GM10248 (cell line): ENCODE measurements at regions not wholly inside any gene's neighbourhood (a gene's known extent, or its start where the extent isn't known, plus 50 kb on each side); places are given as distances from the start of the nearest gene placed in this dataset.

ENCODE experiments used
- CTCF ChIA-PET: fragments of 300-600 bp; sonication (Branson Sonifier 250); formaldehyde crosslinking; extraction: SDS; loops from one replicate; lab custom pipeline; 2021; ENCODE audit warnings: antibody characterized with exemption; lab: Yijun Ruan, JAX
- POLR2A ChIA-PET: fragments of 350-650 bp; sonication (Branson Sonifier 250); formaldehyde crosslinking; extraction: SDS; loops from one replicate; lab custom pipeline; 2020; ENCODE audit warnings: antibody characterized with exemption; lab: Yijun Ruan, JAX
- DNase-seq: peaks from one replicate; pipeline ENCODE4 v3.0.0; 2012; ENCODE audit errors: extremely low spot score
- TF ChIP-seq, protein P1 (sequence below): IDR thresholded peaks from 2 replicates; pipeline ENCODE4 v1.5.1; 2012; ENCODE audit warnings: mild to moderate bottlenecking, low read depth; ENCODE audit errors: extremely low read depth, missing control alignments, control extremely low read depth

DNA sequence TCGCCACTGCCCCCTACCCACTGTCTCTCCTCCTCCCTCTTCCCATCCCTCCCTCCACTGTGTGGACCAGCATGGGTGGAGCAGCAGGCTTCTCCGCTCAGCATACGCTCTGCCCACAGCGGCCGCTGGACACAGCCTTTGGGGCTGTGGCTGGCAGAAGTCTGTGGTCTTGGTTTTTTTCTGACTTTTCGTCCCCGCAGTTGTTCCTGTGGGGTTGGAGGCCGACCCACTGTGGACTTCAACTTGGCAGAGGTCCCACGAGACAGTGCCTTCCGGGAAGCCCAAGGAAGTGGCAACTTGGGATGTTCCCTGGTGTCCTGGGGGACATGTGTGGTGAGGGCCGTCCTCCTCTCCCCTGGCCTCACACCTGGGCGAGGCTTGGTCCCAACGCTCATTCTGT lies 162.5 kb upstream of the C1orf174 start:
- DNase-seq, result no peak
- CTCF ChIA-PET, result no interaction called here
- TF ChIP-seq, protein P1, sequence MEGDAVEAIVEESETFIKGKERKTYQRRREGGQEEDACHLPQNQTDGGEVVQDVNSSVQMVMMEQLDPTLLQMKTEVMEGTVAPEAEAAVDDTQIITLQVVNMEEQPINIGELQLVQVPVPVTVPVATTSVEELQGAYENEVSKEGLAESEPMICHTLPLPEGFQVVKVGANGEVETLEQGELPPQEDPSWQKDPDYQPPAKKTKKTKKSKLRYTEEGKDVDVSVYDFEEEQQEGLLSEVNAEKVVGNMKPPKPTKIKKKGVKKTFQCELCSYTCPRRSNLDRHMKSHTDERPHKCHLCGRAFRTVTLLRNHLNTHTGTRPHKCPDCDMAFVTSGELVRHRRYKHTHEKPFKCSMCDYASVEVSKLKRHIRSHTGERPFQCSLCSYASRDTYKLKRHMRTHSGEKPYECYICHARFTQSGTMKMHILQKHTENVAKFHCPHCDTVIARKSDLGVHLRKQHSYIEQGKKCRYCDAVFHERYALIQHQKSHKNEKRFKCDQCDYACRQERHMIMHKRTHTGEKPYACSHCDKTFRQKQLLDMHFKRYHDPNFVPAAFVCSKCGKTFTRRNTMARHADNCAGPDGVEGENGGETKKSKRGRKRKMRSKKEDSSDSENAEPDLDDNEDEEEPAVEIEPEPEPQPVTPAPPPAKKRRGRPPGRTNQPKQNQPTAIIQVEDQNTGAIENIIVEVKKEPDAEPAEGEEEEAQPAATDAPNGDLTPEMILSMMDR, result no peak
- POLR2A ChIA-PET, result interaction anchor here (0.6 kb wide), 1 partner anchor 1225 kb away, joined by 4 read pairs; no protein-coding TSS in a partner anchor

- ChIA-PET CTCF (no interaction called here), POLR2A (interaction anchor here (0.6 kb wide), 1 partner anchor 1225 kb away, joined by 4 read pairs; no protein-coding TSS in a partner anchor)
- TF ChIP-seq, protein P1, result no peak
- no peak for DNase-seq
These were observed 162.9 kb upstream of the C1orf174 start for GRCh38 chr1:4062992-4063391.

DNA sequence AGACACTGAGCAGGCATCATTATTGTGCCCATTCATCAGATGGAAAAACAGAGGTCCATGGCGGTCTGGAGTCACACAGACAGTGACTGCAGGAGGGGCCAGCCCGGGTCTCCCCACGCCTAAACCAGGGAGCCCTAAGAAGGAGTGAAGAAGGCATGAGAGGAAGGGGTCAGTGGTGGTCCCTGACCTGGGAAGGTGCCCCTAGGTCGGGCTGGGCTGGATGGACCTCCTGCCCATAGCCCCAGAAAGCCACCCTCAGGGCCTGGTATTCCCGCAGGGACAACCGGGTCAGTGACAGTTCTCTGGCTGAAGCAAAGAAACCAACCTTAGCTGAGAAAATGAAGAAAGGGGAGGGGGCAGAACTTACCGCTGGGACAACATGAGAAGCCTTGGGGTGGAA lies 163.4 kb upstream of the C1orf174 start:
- POLR2A ChIA-PET, result no interaction called here
- no peak for DNase-seq
- TF ChIP-seq, protein P1, result no peak
- CTCF ChIA-PET, result no interaction called here

DNA sequence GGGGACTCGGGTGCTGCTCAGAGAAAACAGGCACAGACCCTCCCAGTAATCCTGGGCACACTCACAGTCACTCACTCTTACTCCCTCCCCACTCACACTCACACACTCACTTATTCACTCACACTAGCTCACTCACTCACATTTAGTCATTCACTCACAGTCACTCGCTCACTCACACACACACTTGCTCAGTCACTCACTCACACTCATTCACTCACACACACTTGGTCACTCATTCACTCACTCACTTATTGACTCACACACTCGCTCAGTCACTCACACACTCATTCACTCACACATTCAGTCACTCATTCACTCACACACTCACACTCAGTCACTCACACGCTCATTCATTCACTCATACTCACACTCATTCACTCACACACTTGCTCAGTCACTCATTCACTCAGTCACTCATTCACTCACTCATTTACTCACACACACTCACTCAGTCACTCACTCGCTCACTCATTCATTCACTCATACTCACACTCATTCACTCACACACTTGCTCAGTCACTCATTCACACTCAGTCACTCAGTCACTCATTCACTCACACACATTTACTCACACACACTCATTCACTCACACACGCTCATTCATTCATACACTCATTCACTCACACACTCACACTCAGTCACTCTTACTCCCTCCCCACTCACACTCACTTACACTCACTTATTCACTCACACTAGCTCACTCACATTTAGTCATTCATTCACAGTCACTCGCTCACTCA lies 164.2 kb upstream of the C1orf174 start:
- ChIA-PET POLR2A (no interaction called here), CTCF (no interaction called here)
- TF ChIP-seq, protein P1, result no peak
- no peak for DNase-seq

DNA sequence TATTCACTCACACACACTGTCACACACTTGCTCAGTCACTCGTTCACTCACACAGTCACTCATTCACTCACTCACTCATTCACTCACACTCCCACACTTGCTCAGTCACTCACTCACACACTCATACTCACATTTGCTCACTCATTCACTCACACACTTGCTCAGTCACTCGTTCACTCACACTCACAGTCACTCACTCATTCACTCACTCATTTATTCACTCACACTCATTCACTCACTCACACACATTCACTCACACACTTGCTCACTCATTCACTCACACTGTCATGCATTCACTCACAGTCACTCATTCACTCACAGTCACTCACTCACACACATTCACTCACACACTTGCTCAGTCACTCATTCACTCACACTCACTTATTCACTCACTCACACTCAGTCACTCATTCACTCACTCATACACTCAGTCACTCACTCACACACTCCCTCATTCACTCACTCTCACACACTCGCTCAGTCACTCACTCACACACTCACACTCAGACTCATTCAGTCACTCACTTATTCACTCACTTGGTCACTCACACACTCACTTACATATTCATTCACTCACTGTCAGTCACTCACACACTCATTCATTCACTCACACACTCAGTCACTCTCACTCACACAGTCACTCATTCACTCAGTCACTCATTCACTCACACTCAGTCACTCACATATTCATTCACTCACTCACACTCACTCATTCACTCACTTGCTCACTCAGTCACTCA lies 167.0 kb upstream of the C1orf174 start:
- ChIA-PET CTCF (no interaction called here), POLR2A (no interaction called here)
- no peak for DNase-seq
- TF ChIP-seq, protein P1, result no peak

DNA sequence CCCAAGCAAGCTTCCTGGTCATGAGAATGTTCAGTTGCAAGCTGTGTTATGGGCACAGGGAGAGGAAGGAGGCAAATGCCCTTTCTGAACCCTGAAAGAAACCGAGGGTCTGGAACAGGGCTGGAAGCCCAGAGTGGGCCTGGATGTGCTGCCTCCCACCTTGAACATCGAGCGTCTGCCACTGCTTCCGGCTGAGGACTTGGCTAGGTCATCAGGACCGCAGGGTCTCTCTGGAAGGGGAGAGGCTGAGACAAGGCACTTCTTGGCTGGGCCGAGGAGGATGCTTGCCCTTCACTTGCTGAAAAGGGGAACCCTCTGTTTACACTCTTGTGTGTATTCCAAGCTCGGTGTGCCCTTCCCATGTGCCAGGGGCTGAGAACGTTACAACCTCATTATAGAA lies 168.0 kb upstream of the C1orf174 start:
- CTCF ChIA-PET, result no interaction called here
- POLR2A ChIA-PET, result no interaction called here
- TF ChIP-seq, protein P1, result no peak
- DNase-seq, result no peak
